OCI-LY1 (cell line): ENCODE measurements at regions not wholly inside any gene's neighbourhood (a gene's known extent, or its start where the extent isn't known, plus 50 kb on each side); places are given as distances from the start of the nearest gene placed in this dataset.

ENCODE experiments used
- CTCF ChIP-seq: fragments of 200-600 bp; sonication (generic), shearing (Covaris generic); IDR thresholded peaks from 2 replicates; pipeline ENCODE4 v1.5.1; 2017; ENCODE audit warnings: mild to moderate bottlenecking, antibody characterized with exemption, low read length, moderate library complexity, mixed read lengths
- EZH2 ChIP-seq: fragments of 200-600 bp; sonication (generic), shearing (Covaris generic); IDR thresholded peaks from 2 replicates; pipeline ENCODE4 v1.8.0; 2017; ENCODE audit warnings: borderline replicate concordance, mixed run types, mild to moderate bottlenecking, antibody characterized with exemption, low read length, moderate library complexity, mixed read lengths

- no peak for TF ChIP-seq CTCF
- TF ChIP-seq EZH2 = no peak
These were observed 345.8 kb upstream of the ADAMTS9 start for GRCh38 chr3:65033576-65033975.
